HepG2 (cell line): ENCODE measurements at regions not wholly inside any gene's neighbourhood (a gene's known extent, or its start where the extent isn't known, plus 50 kb on each side); places are given as distances from the start of the nearest gene placed in this dataset.

ENCODE experiments used
- ATAC-seq: fragments of 200-7000 bp; cut with Tn5 transposase; 3 replicates; pipeline ENCODE4 v1.9.1; 2020; ENCODE audit warnings: mild to moderate bottlenecking, moderate library complexity
- BruUV-seq: library from RNA; stranded (reverse); fragments of 400-500 nt; replicated peaks from 2 replicates; lab custom pipeline; 2021; lab: Mats Ljungman, UMichigan
- CTCF ChIA-PET: fragments of 300-600 bp; formaldehyde crosslinking; extraction: SDS; loops from one replicate; lab custom pipeline; 2021; ENCODE audit warnings: low total read pairs, inconsistent platforms, low intra/inter-chr PET ratio; lab: Yijun Ruan, JAX
- POLR2A ChIA-PET: fragments of 350-600 bp; sonication (Branson Sonifier 250); formaldehyde crosslinking; loops from one replicate; lab custom pipeline; 2020; ENCODE audit warnings: antibody characterized with exemption, inconsistent platforms; lab: Yijun Ruan, JAX
- DNase-seq: peaks from one replicate; pipeline ENCODE4 v3.0.0-alpha.2; 2015; ENCODE audit warnings: low spot score
- FAIRE-seq: peaks from 3 replicates; lab custom pipeline; 2011; peaks lifted over from hg19 to GRCh38; lab: Jason Lieb, UNC
- H2AFZ ChIP-seq: one replicate; pipeline ENCODE4 v1.6.1; 2011; ENCODE audit warnings: low read length, inconsistent platforms
- H3K27ac ChIP-seq: fragments of 300-600 bp; 3 replicates; pipeline ENCODE4 v1.8.0; 2011; ENCODE audit warnings: mixed run types, mild to moderate bottlenecking, mixed read lengths, low read length, inconsistent platforms; ENCODE audit not compliant: insufficient read depth; ENCODE audit errors: extremely low read length
- H3K27me3 ChIP-seq, 2 experiments: fragments of 200-600 bp in 1 of 2; 2 replicates in 1 of 2; 3 replicates in 1 of 2; pipeline versions ENCODE4 v1.6.0 to v1.8.0; 2011; ENCODE audit warnings: low read length in 2 of 2, mild to moderate bottlenecking in 2 of 2, moderate library complexity in 2 of 2, inconsistent platforms in 1 of 2; ENCODE audit not compliant: insufficient read depth in 2 of 2, control insufficient read depth in 1 of 2
- H3K36me3 ChIP-seq, 2 experiments: fragments of 200-600 bp in 1 of 2; replicated peaks in 1 of 2; 2 replicates in 1 of 2; 3 replicates in 1 of 2; pipeline versions ENCODE4 v1.5.1 to v1.8.0; 2011; ENCODE audit warnings: low read length in 2 of 2, inconsistent platforms in 1 of 2; ENCODE audit not compliant: insufficient read depth in 2 of 2, control insufficient read depth in 1 of 2
- H3K4me1 ChIP-seq: 2 replicates; pipeline ENCODE4 v1.5.1; 2012; ENCODE audit warnings: low read length, inconsistent platforms; ENCODE audit not compliant: insufficient read depth
- H3K4me2 ChIP-seq: 2 replicates; pipeline ENCODE4 v1.6.0; 2011; ENCODE audit warnings: low read depth, low read length, inconsistent platforms
- H3K4me3 ChIP-seq, 3 experiments: fragments of 200-600 bp in 1 of 3; sonication (generic), shearing (Covaris generic) in 1 of 3; replicated peaks in 1 of 3; 2 replicates each; pipeline ENCODE4 v1.5.1; 2011 to 2016; ENCODE audit warnings: low read length in 3 of 3, inconsistent platforms in 2 of 3, low read depth in 2 of 3, mild to moderate bottlenecking in 2 of 3, control low read depth in 1 of 3, mixed read lengths in 1 of 3; ENCODE audit not compliant: insufficient read depth in 1 of 3
- H3K79me2 ChIP-seq: one replicate; pipeline ENCODE4 v1.6.1; 2011; ENCODE audit warnings: low read length, inconsistent platforms; ENCODE audit not compliant: insufficient read depth
- H3K9ac ChIP-seq: 2 replicates; pipeline ENCODE4 v1.6.0; 2011; ENCODE audit warnings: mild to moderate bottlenecking, low read depth, low read length, inconsistent platforms; ENCODE audit not compliant: insufficient read depth
- H3K9me3 ChIP-seq: 2 replicates; pipeline ENCODE4 v1.5.1; 2012; ENCODE audit warnings: mild to moderate bottlenecking, low read length
- H4K20me1 ChIP-seq: 2 replicates; pipeline ENCODE4 v1.6.0; 2011; ENCODE audit warnings: inconsistent platforms, mild to moderate bottlenecking, low read length, moderate library complexity; ENCODE audit not compliant: insufficient read depth
- ARNT2 ChIP-seq: sonication (generic); formaldehyde crosslinking; IDR thresholded peaks from 2 replicates; pipeline ENCODE4 v1.8.0; 2022; ENCODE audit warnings: mild to moderate bottlenecking, low read depth, missing genetic modification reagents, moderate library complexity
- DR1 ChIP-seq: sonication (generic); formaldehyde crosslinking; IDR thresholded peaks from 2 replicates; pipeline ENCODE4 v1.8.0; 2021; ENCODE audit warnings: mild to moderate bottlenecking, missing genetic modification reagents, inconsistent platforms
- FIP1L1 ChIP-seq: fragments of 200-400 bp; formaldehyde crosslinking; IDR thresholded peaks from 2 replicates; pipeline ENCODE4 v1.6.1; 2018; ENCODE audit warnings: low read depth, mild to moderate bottlenecking, low read length, moderate library complexity, borderline replicate concordance; ENCODE audit not compliant: insufficient read depth
- GABPB1 ChIP-seq: IDR thresholded peaks from 2 replicates; pipeline ENCODE4 v1.6.1; 2016; ENCODE audit warnings: mild to moderate bottlenecking, missing genetic modification reagents, moderate library complexity, missing compliant biosample characterization
- GFI1 ChIP-seq: sonication (generic); formaldehyde crosslinking; IDR thresholded peaks from 2 replicates; pipeline ENCODE4 v1.5.0; 2020; ENCODE audit warnings: missing genetic modification reagents, mild to moderate bottlenecking, borderline replicate concordance
- JUND ChIP-seq: sonication (generic); formaldehyde crosslinking; IDR thresholded peaks from 2 replicates; pipeline ENCODE4 v1.8.0; 2022; ENCODE audit warnings: mild to moderate bottlenecking, missing genetic modification reagents
- MTF1 ChIP-seq: sonication (generic); formaldehyde crosslinking; IDR thresholded peaks from 2 replicates; pipeline ENCODE4 v1.5.0; 2020; ENCODE audit warnings: missing genetic modification reagents
- NR2F1 ChIP-seq, 2 experiments: fragments of 450-650 bp in 1 of 2; formaldehyde crosslinking in 1 of 2; IDR thresholded peaks; 2 replicates each; pipeline versions ENCODE4 v1.5.0 to v1.6.1; 2016 to 2020; ENCODE audit warnings: mild to moderate bottlenecking in 1 of 2, missing compliant biosample characterization in 1 of 2, missing genetic modification reagents in 1 of 2, moderate library complexity in 1 of 2
- RAD51 ChIP-seq: fragments of 450-650 bp; IDR thresholded peaks from 2 replicates; pipeline ENCODE4 v1.6.1; 2016; ENCODE audit warnings: borderline replicate concordance
- UBTF ChIP-seq: sonication (generic); formaldehyde crosslinking; IDR thresholded peaks from 2 replicates; pipeline ENCODE4 v1.4.0; 2020; ENCODE audit warnings: mild to moderate bottlenecking, missing genetic modification reagents
- ZFP36 ChIP-seq: fragments of 150-350 bp; IDR thresholded peaks from 2 replicates; pipeline ENCODE4 v1.6.1; 2018; ENCODE audit warnings: borderline replicate concordance, low read length, low read depth; ENCODE audit not compliant: partially characterized antibody
- ZFYVE20 ChIP-seq: sonication (generic); formaldehyde crosslinking; IDR thresholded peaks from 2 replicates; pipeline ENCODE4 v1.8.0; 2023; ENCODE audit warnings: low read depth, mild to moderate bottlenecking, moderate library complexity, missing genetic modification reagents, borderline replicate concordance
- ZNF224 ChIP-seq: sonication (generic); formaldehyde crosslinking; IDR thresholded peaks from 2 replicates; pipeline ENCODE4 v1.5.0; 2020; ENCODE audit warnings: mild to moderate bottlenecking, missing genetic modification reagents
- ZNF879 ChIP-seq: sonication (generic); formaldehyde crosslinking; IDR thresholded peaks from 2 replicates; pipeline ENCODE4 v1.8.1; 2023; ENCODE audit warnings: missing genetic modification reagents
- WGBS: methylation state at CpG from one replicate; pipeline ENCODE4 v1.1.6; 2017; ENCODE audit warnings: low lambda C conversion rate; 5-methylcytosine and 5-hydroxymethylcytosine counted together
- in situ Hi-C: cut with HindIII; loops from 2 replicates; pipeline ENCODE4 v1.10.0; 2017; ENCODE audit warnings: low pct_unique_long_range_greater_than_20kb; ENCODE audit not compliant: extremely low pct_ligation_motif_present
- intact Hi-C: fragments of 100-400 bp; cut with micrococcal nuclease; formaldehyde crosslinking; loops from one replicate; pipeline ENCODE4 v1.10.0; 2022; ENCODE audit not compliant: unreplicated experiment
- TF ChIP-seq, protein P1 (sequence below): sonication (generic); formaldehyde crosslinking; IDR thresholded peaks from 2 replicates; pipeline ENCODE4 v1.4.0; 2020; ENCODE audit warnings: missing genetic modification reagents

DNA sequence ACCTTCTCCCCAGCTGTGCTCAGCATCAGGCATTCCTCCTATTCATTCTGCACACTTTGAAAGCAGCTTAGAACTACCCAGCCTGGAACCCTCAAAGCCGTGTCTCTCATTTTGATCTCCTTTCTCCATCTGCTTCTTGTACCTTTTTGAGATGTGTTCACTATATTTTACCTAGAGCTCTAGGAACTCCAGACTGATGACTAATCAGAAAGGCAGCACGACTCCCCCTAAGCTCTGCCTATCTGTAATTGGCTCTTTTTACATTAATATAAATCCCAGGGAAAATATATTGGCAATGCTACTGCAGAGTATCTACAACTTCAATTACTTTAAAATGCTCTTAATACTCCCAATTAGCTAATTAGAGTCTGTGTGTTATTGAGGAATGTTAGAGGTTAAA is 671.5 kb downstream of the CBLN4 start (continued):
- TF ChIP-seq RAD51, result no peak
- TF ChIP-seq GFI1 (CRISPR knock-in tag), result no peak
- TF ChIP-seq NR2F1 (CRISPR knock-in tag; IDR thresholded peaks at IDR 0.05), result no peak

DNA sequence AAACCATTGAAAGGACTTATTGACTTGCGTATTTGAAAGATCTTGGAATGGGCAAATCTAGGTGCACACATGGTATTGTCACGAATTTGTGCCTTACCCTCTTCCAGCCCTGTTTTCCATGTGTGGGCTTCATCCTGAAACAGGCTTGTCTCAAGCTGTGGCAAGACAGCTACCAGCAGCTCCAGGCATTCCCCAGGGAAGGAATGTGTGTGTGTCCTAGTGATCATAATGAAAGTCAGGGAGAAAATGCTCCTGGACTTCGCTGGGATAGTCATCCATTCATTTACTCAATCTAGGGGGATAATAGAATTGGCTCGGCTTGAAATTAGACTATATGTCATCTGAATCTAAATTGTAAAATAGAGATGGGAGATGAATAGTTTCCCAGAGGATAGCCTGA is 676.2 kb downstream of the CBLN4 start:
- H3K36me3 ChIP-seq, result no peaks in the 10 kb centered on the region
- H4K20me1 ChIP-seq, result no peaks in the 10 kb centered on the region
- FAIRE-seq, result no peak
- H3K4me1 ChIP-seq, result no peaks in the 10 kb centered on the region
- H3K27ac ChIP-seq, result no peak overlapping the region
- no peak for ATAC-seq
- H3K79me2 ChIP-seq, result no peaks in the 10 kb centered on the region
- in situ Hi-C loops, result no loop called here
- no peak for DNase-seq
- peaks cover 100% of the 10 kb centered on the region for H3K9me3 ChIP-seq
- H3K4me2 ChIP-seq, result no peak overlapping the region
- ChIA-PET CTCF (no interaction called here), POLR2A (no interaction called here)
- BruUV-seq, result no TSS peak
- WGBS, result 6% methylated on average over 4 of the region's 4 CpGs
- no peak overlapping the region for H3K9ac ChIP-seq
- intact Hi-C loops, result no loop called here
- H3K27me3 ChIP-seq, result no peaks in the 10 kb centered on the region
- TF ChIP-seq UBTF (no peak), DR1 (CRISPR knock-in tag) (no peak), ARNT2 (CRISPR knock-in tag) (no peak), MTF1 (CRISPR knock-in tag) (no peak), ZFP36 (no peak), ZFYVE20 (no peak), FIP1L1 (no peak), ZNF879 (CRISPR knock-in tag) (no peak), JUND (CRISPR knock-in tag) (no peak), ZNF224 (CRISPR knock-in tag) (no peak), GABPB1 (CRISPR knock-in tag) (no peak)
- TF ChIP-seq, protein P1, sequence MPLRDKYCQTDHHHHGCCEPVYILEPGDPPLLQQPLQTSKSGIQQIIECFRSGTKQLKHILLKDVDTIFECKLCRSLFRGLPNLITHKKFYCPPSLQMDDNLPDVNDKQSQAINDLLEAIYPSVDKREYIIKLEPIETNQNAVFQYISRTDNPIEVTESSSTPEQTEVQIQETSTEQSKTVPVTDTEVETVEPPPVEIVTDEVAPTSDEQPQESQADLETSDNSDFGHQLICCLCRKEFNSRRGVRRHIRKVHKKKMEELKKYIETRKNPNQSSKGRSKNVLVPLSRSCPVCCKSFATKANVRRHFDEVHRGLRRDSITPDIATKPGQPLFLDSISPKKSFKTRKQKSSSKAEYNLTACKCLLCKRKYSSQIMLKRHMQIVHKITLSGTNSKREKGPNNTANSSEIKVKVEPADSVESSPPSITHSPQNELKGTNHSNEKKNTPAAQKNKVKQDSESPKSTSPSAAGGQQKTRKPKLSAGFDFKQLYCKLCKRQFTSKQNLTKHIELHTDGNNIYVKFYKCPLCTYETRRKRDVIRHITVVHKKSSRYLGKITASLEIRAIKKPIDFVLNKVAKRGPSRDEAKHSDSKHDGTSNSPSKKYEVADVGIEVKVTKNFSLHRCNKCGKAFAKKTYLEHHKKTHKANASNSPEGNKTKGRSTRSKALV (CRISPR knock-in tag), result no peak
- H2AFZ ChIP-seq, result no peak overlapping the region
- H3K4me3 ChIP-seq, result no peak overlapping the region
